ENCODE measurements at regions not wholly inside any gene's neighbourhood (a gene's known extent, or its start where the extent isn't known, plus 50 kb on each side); places are given as distances from the start of the nearest gene placed in this dataset.
"Not testable (repeated sequence)": the region's sequence is repeated elsewhere in the genome, so short reads cannot be mapped to it uniquely, and the experiment has no call there.

GRCh38 chr4:104128031-104128849 lies 366.5 kb downstream of the CXXC4 start:
- DNase-seq: no peak

DNA sequence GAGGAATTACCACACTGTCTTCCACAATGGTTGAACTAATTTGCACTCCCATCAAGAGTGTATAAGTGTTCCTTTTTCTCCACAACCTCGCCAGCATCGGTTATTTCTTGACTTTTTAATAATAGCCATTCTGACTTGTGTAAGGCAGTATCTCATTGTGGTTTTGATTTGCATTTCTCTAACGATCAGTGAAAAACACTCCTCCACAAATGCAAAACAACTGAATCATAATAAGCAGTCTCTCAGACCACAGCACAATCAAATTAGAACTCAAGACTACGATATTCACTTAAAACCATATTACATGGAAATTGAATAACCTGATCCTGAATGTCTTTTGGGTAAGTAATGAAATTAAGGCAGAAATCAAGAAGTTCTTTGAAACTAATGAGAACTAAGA lies 371.7 kb downstream of the CXXC4 start:
- no peak for DNase-seq

DNA sequence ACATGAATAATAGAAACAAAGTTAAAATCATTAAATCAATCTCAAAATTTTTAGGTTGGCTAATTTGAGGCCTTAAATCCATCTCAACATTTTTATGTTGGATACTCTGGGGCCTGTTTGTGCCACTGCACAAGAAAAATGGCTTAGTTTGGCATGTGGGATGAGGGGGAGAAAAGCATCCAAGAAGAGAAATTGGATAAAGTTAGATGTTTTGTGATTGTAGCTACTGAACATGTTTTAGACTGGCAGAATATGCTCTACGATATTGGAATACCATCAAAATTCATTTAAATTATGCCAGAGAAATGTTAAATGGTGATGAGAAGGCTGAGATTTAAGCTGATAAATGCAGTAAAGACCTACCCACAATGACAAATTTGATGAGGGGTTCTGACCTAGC lies 376.9 kb downstream of the CXXC4 start:
- DNase-seq: no peak

- DNase-seq: no peak
Observed at GRCh38 chr4:104113850-104114249, 380.8 kb downstream of the CXXC4 start.

GRCh38 chr4:104099141-104099540 lies 379.4 kb upstream of the TACR3 start:
- DNase-seq: no peak

- no peak for DNase-seq
Observed at GRCh38 chr4:104093247-104093646, 373.5 kb upstream of the TACR3 start.

DNA sequence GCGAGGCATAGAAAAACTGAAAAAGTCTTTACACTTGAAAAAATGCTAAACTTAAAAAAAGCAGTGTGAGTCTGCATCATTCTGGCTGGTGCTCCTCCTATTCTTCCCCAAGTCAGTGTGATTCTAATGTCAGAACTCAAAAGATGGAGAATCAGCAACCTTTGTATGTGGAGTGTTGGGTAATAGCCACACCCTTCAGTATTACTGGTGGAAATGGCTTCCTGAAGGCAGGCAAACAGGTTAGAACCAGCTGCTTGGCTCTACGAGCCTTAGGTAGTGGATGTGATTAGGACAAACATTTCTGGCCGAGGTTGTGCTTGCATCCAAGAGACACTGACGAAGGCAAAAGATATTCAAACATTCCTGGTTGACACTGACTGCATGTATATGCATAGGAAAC lies 353.4 kb upstream of the TACR3 start:
- no peak for DNase-seq

DNA sequence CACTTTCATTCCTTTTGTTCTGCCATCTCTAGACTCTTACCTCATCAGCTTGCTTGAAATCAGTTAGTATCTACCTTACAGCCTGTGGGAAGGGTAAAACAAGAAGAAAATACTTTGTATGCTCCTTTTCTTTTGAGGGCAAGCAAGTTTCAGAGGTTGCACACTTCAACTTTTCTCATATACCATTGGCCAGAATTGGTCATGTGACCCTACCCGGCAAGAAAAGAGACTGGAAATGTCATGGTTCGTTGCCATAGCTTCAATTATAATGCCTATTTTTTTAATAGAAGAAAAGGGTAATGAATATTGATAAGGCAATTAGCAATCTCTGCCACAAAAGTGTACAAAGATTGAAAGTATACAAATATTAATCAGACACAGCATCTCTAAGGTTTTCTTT lies 346.7 kb upstream of the TACR3 start:
- no peak for DNase-seq

- peak; percentile 64 for DNase-seq
Observed at GRCh38 chr4:104064646-104065577, 345.1 kb upstream of the TACR3 start.

DNA sequence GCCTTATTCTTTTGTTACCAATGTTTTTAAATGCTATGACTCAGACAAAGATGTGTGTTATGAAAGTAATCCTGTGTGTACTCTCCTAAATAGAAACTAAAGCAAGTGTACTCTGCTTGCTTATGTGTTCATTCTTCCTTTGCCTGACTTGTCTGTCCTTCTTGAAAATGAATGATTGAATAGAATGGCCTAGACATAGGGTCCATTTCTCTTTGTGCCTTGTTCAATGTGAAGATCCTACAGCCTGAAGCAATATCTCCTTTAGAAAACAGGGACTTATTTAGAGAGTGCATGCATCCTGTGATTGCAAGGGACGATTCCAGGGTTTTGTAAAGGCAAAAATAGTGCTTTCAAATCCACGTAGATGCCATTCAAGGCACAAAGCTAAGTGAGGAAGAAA lies 343.6 kb upstream of the TACR3 start:
- no peak for DNase-seq

- no peak for DNase-seq
Observed at GRCh38 chr4:104044369-104044768, 324.6 kb upstream of the TACR3 start.

GRCh38 chr4:104032896-104033295 lies 313.1 kb upstream of the TACR3 start:
- DNase-seq: no peak

DNA sequence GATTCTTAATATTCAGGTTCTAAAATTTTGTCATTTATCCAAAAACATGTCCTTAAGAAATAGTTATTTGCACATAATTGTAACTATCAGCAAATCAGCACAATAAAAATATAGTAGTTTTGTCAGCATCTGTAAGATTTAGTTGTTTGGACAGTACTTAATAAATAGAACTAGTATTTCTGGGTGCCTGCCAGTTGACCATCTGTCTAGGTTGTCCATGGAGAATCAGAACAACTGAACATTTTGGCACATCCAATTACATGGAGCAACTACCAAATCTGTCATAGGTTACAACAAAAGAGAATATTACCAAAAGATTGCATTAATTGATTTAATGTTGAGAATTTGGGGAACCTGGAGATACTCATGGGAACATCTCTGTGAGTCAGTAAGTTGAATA lies 305.5 kb upstream of the TACR3 start:
- no peak for DNase-seq

- DNase-seq: no peak
Observed at GRCh38 chr4:104022831-104023230, 303.0 kb upstream of the TACR3 start.

DNA sequence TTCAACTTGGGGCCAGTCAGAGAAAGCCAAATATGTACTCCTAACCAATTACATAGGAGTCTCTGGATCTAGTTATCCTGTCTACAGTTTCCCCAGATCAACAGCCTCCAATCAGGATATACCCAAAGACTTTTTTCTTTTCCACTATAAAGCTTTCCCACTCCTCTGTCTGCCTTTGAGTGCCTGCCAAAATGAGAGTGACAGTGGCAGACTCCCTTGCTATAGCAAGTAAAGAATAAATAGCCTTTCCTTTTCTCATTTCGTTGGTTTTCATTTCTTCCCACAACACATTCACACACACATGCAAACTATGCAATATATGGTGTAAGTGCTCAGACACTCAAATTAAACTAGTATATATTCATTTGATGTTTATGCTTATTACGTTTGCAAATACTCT lies 302.4 kb upstream of the TACR3 start:
- no peak for DNase-seq

- DNase-seq: no peak
Observed at GRCh38 chr4:104020641-104021040, 300.9 kb upstream of the TACR3 start.

- no peak for DNase-seq
Observed at GRCh38 chr4:104017213-104017612, 297.4 kb upstream of the TACR3 start.

- DNase-seq: no peak
Observed at GRCh38 chr4:104015680-104016079, 295.9 kb upstream of the TACR3 start.

DNA sequence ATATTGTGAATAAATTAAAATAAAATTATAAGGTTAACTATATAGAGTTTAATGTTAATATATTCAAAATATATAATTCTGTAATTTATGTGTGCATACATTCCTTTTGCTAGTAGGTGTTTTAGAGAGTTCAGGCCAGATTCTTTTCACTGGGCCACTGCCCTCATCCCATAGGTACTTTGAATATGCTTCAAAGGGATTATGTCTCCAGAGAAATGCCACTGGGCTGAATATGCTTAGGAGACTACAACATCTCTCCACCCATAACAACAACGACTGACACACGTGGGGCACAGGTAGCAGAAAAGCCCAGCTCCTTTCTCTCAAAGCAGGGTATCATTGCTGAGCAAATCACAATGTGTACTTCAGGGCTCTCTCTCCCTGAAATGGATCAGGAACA lies 290.9 kb upstream of the TACR3 start:
- DNase-seq: no peak

GRCh38 chr4:104002318-104002717 lies 282.5 kb upstream of the TACR3 start:
- DNase-seq: not testable (repeated sequence)

DNA sequence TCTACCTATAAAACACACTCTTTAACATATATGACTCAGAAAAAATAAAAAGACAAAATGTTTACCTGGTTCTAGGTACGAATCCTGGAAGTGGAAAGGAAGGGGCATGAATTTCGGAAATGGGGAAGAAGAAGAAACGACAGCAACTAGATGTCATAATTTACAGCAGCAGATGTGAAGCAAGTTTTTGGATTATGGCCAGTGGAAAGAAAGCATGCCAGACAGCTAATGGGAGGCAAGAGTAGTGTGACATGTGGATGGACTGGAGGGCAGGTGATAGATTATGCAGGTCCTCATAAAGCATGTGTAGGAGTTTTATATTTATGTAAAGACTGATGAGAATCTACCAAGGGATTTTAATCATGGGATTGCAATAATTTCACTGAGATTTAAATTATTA lies 279.0 kb upstream of the TACR3 start:
- no peak for DNase-seq

DNA sequence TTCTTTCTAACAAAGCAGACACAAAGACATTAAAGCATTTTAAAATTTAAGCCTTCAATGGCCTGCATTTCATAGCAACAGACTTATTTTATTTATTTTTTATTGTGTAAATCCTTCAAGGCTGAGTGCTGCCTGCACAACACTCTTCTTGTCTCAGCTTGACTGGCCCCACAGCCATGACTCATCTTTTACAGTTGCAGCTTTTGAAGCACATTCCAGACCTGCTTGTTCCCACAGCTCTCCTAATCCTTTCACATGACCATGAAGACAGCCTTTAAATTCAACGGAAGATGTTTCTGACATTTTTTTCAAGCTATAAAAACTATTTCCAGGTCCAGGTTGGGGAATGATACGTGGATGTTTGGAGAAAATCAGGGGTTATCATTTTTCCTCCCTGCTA lies 276.9 kb upstream of the TACR3 start:
- no peak for DNase-seq

- DNase-seq: no peak
Observed at GRCh38 chr4:103996064-103996463, 276.3 kb upstream of the TACR3 start.

- DNase-seq: no peak
Observed at GRCh38 chr4:103994059-103994458, 274.3 kb upstream of the TACR3 start.
